ENCODE measurements at regions not wholly inside any gene's neighbourhood (a gene's known extent, or its start where the extent isn't known, plus 50 kb on each side); places are given as distances from the start of the nearest gene placed in this dataset.
A peak's percentile ranks its signal among the peaks of the same experiment; 100 is the strongest.

GRCh38 chr12:131448254-131448795 lies 262.6 kb upstream of the SFSWAP start:
- no peak for DNase-seq (ENCODE audit: low read depth)
- TF ChIP-seq CTCF (conservative IDR thresholded peaks at IDR 0.05; ENCODE audit: low read length) = no peak

GRCh38 chr12:131449027-131449426 lies 261.9 kb upstream of the SFSWAP start:
- no peak for TF ChIP-seq CTCF (conservative IDR thresholded peaks at IDR 0.05; ENCODE audit: low read length)
- no peak overlapping the region for H3K4me3 ChIP-seq (ENCODE audit: low read length)
- no peak for DNase-seq (ENCODE audit: low read depth)

More at GRCh38 chr12:131448254-131448795, 262.6 kb upstream of the SFSWAP start:
- H3K4me3 ChIP-seq (ENCODE audit: low read length) = no peak overlapping the region

GRCh38 chr12:131452444-131452860 lies 258.4 kb upstream of the SFSWAP start:
- H3K4me3 ChIP-seq (ENCODE audit: low read length) = no peak overlapping the region
- TF ChIP-seq CTCF (conservative IDR thresholded peaks at IDR 0.05; ENCODE audit: low read length) = no peak
- DNase-seq (ENCODE audit: low read depth) = no peak

GRCh38 chr12:131454418-131455217 lies 256.3 kb upstream of the SFSWAP start:
- H3K4me3 ChIP-seq (ENCODE audit: low read length) = no peak overlapping the region
- DNase-seq (ENCODE audit: low read depth) = peak; percentile 22
- peak; percentile 53 for TF ChIP-seq CTCF (conservative IDR thresholded peaks at IDR 0.05; ENCODE audit: low read length)

GRCh38 chr12:131455218-131455506 lies 255.7 kb upstream of the SFSWAP start:
- no peak overlapping the region for H3K4me3 ChIP-seq (ENCODE audit: low read length)
- no peak for DNase-seq (ENCODE audit: low read depth)
- TF ChIP-seq CTCF (conservative IDR thresholded peaks at IDR 0.05; ENCODE audit: low read length) = no peak

GRCh38 chr12:131455581-131456110 lies 255.2 kb upstream of the SFSWAP start:
- no peak for TF ChIP-seq CTCF (conservative IDR thresholded peaks at IDR 0.05; ENCODE audit: low read length)
- DNase-seq (ENCODE audit: low read depth) = no peak
- H3K4me3 ChIP-seq (ENCODE audit: low read length) = no peak overlapping the region

Measured in AG10803 (cell line).